Activated T-helper 17 cell treated with anti-CD3 and anti-CD28 coated beads, Interleukin-2, amount 50 U/mL, for 72 hours (primary cell): ENCODE measurements at regions not wholly inside any gene's neighbourhood (a gene's known extent, or its start where the extent isn't known, plus 50 kb on each side); places are given as distances from the start of the nearest gene placed in this dataset.

Experiments used
- ATAC-seq: fragments of 150-1000 bp; cut with Tn5 transposase; replicated peaks from 2 replicates; pipeline ENCODE4 v1.10.0; 2021; ENCODE audit warnings: mild to moderate bottlenecking, moderate library complexity
- H3K27ac Mint-ChIP-seq: one replicate; pipeline ENCODE4 v1.8.0; 2022; ENCODE audit warnings: mixed read lengths
- H3K27me3 Mint-ChIP-seq: one replicate; pipeline ENCODE4 v1.8.0; 2022; ENCODE audit warnings: mixed read lengths
- H3K36me3 Mint-ChIP-seq: one replicate; pipeline ENCODE4 v1.8.0; 2022; ENCODE audit warnings: low read depth, mild to moderate bottlenecking, mixed read lengths
- H3K4me1 Mint-ChIP-seq: one replicate; pipeline ENCODE4 v1.8.0; 2022; ENCODE audit warnings: mixed read lengths
- H3K4me3 Mint-ChIP-seq: one replicate; pipeline ENCODE4 v1.8.0; 2022; ENCODE audit warnings: mild to moderate bottlenecking, mixed read lengths
- H3K9me3 Mint-ChIP-seq: one replicate; pipeline ENCODE4 v1.8.0; 2022; ENCODE audit warnings: mixed read lengths

- Mint-ChIP-seq H3K27me3 (no peaks in the 10 kb centered on the region), H3K9me3 (peaks cover 4% of the 10 kb centered on the region), H3K4me3 (no peak overlapping the region), H3K36me3 (no peaks in the 10 kb centered on the region), H3K27ac (no peak overlapping the region), H3K4me1 (no peaks in the 10 kb centered on the region)
- no peak for ATAC-seq
Observed at GRCh38 chr4:188266386-188266785, 127.1 kb downstream of the TRIML1 start.

GRCh38 chr4:188268131-188268908 is 129.1 kb downstream of the TRIML1 start:
- Mint-ChIP-seq H3K36me3 (no peaks in the 10 kb centered on the region), H3K4me1 (no peaks in the 10 kb centered on the region), H3K4me3 (no peak overlapping the region), H3K27me3 (no peaks in the 10 kb centered on the region), H3K27ac (no peak overlapping the region), H3K9me3 (peaks cover 4% of the 10 kb centered on the region)
- ATAC-seq, result no peak

- no peaks in the 10 kb centered on the region for H3K4me1 Mint-ChIP-seq
- H3K27ac Mint-ChIP-seq, result no peak overlapping the region
- H3K36me3 Mint-ChIP-seq, result no peaks in the 10 kb centered on the region
- ATAC-seq, result no peak
- no peak overlapping the region for H3K4me3 Mint-ChIP-seq
- no peaks in the 10 kb centered on the region for H3K27me3 Mint-ChIP-seq
- H3K9me3 Mint-ChIP-seq, result peaks cover 4% of the 10 kb centered on the region
Observed at GRCh38 chr4:188270273-188271069, 131.2 kb downstream of the TRIML1 start.

- Mint-ChIP-seq H3K27ac (no peak overlapping the region), H3K9me3 (no peaks in the 10 kb centered on the region), H3K4me3 (no peak overlapping the region), H3K4me1 (no peaks in the 10 kb centered on the region), H3K27me3 (no peaks in the 10 kb centered on the region), H3K36me3 (no peaks in the 10 kb centered on the region)
- ATAC-seq, result no peak
Observed at GRCh38 chr4:188275686-188276085, 136.4 kb downstream of the TRIML1 start.

- H3K27ac Mint-ChIP-seq, result no peak overlapping the region
- no peaks in the 10 kb centered on the region for H3K4me1 Mint-ChIP-seq
- H3K36me3 Mint-ChIP-seq, result no peaks in the 10 kb centered on the region
- H3K27me3 Mint-ChIP-seq, result no peaks in the 10 kb centered on the region
- no peak overlapping the region for H3K4me3 Mint-ChIP-seq
- ATAC-seq, result no peak
- no peaks in the 10 kb centered on the region for H3K9me3 Mint-ChIP-seq
Observed at GRCh38 chr4:188279184-188279583, 139.9 kb downstream of the TRIML1 start.

GRCh38 chr4:188282471-188283232 is 143.4 kb downstream of the TRIML1 start:
- Mint-ChIP-seq H3K27me3 (no peaks in the 10 kb centered on the region), H3K27ac (no peak overlapping the region), H3K4me1 (no peaks in the 10 kb centered on the region), H3K4me3 (no peak overlapping the region), H3K36me3 (no peaks in the 10 kb centered on the region), H3K9me3 (no peaks in the 10 kb centered on the region)
- ATAC-seq, result no peak

GRCh38 chr4:188287169-188287894 is 148.1 kb downstream of the TRIML1 start:
- no peak overlapping the region for H3K4me3 Mint-ChIP-seq
- no peak for ATAC-seq
- H3K36me3 Mint-ChIP-seq, result no peaks in the 10 kb centered on the region
- H3K4me1 Mint-ChIP-seq, result no peaks in the 10 kb centered on the region
- H3K27ac Mint-ChIP-seq, result no peak overlapping the region
- no peaks in the 10 kb centered on the region for H3K27me3 Mint-ChIP-seq
- H3K9me3 Mint-ChIP-seq, result no peaks in the 10 kb centered on the region

GRCh38 chr4:188289531-188290125 is 150.4 kb downstream of the TRIML1 start:
- Mint-ChIP-seq H3K36me3 (no peaks in the 10 kb centered on the region), H3K4me1 (no peaks in the 10 kb centered on the region), H3K27me3 (no peaks in the 10 kb centered on the region), H3K27ac (no peak overlapping the region), H3K9me3 (no peaks in the 10 kb centered on the region), H3K4me3 (no peak overlapping the region)
- ATAC-seq, result no peak

GRCh38 chr4:188295899-188296298 is 156.7 kb downstream of the TRIML1 start:
- no peaks in the 10 kb centered on the region for H3K27me3 Mint-ChIP-seq
- H3K4me1 Mint-ChIP-seq, result no peaks in the 10 kb centered on the region
- H3K9me3 Mint-ChIP-seq, result peaks cover 14% of the 10 kb centered on the region
- no peaks in the 10 kb centered on the region for H3K36me3 Mint-ChIP-seq
- no peak for ATAC-seq
- no peak overlapping the region for H3K4me3 Mint-ChIP-seq
- no peak overlapping the region for H3K27ac Mint-ChIP-seq

GRCh38 chr4:188296331-188296730 is 157.1 kb downstream of the TRIML1 start:
- H3K9me3 Mint-ChIP-seq, result peaks cover 14% of the 10 kb centered on the region
- no peak overlapping the region for H3K27ac Mint-ChIP-seq
- H3K36me3 Mint-ChIP-seq, result no peaks in the 10 kb centered on the region
- no peaks in the 10 kb centered on the region for H3K27me3 Mint-ChIP-seq
- no peaks in the 10 kb centered on the region for H3K4me1 Mint-ChIP-seq
- no peak for ATAC-seq
- no peak overlapping the region for H3K4me3 Mint-ChIP-seq

GRCh38 chr4:188297873-188298272 is 158.6 kb downstream of the TRIML1 start:
- Mint-ChIP-seq H3K27me3 (no peaks in the 10 kb centered on the region), H3K27ac (no peak overlapping the region), H3K4me3 (no peak overlapping the region)

GRCh38 chr4:188299161-188299560 is 159.9 kb downstream of the TRIML1 start:
- H3K4me3 Mint-ChIP-seq, result no peak overlapping the region
- H3K27ac Mint-ChIP-seq, result no peak overlapping the region
- H3K9me3 Mint-ChIP-seq, result peaks cover 18% of the 10 kb centered on the region
- no peaks in the 10 kb centered on the region for H3K36me3 Mint-ChIP-seq
- no peak for ATAC-seq
- no peaks in the 10 kb centered on the region for H3K4me1 Mint-ChIP-seq
- no peaks in the 10 kb centered on the region for H3K27me3 Mint-ChIP-seq

More at GRCh38 chr4:188297873-188298272, 158.6 kb downstream of the TRIML1 start:
- Mint-ChIP-seq H3K36me3 (no peaks in the 10 kb centered on the region), H3K9me3 (peaks cover 18% of the 10 kb centered on the region), H3K4me1 (no peaks in the 10 kb centered on the region)
- ATAC-seq, result no peak

- no peak overlapping the region for H3K27ac Mint-ChIP-seq
Observed at GRCh38 chr4:188300385-188300784, 161.1 kb downstream of the TRIML1 start.

GRCh38 chr4:188305690-188306089 is 166.4 kb downstream of the TRIML1 start:
- H3K9me3 Mint-ChIP-seq, result peaks cover 10% of the 10 kb centered on the region
- H3K4me1 Mint-ChIP-seq, result no peaks in the 10 kb centered on the region
- no peaks in the 10 kb centered on the region for H3K27me3 Mint-ChIP-seq
- no peak overlapping the region for H3K27ac Mint-ChIP-seq
- H3K36me3 Mint-ChIP-seq, result no peaks in the 10 kb centered on the region
- no peak overlapping the region for H3K4me3 Mint-ChIP-seq
- no peak for ATAC-seq

More at GRCh38 chr4:188300385-188300784, 161.1 kb downstream of the TRIML1 start:
- no peak overlapping the region for H3K4me3 Mint-ChIP-seq
- H3K27me3 Mint-ChIP-seq, result no peaks in the 10 kb centered on the region
- H3K36me3 Mint-ChIP-seq, result no peaks in the 10 kb centered on the region
- no peak for ATAC-seq
- peaks cover 18% of the 10 kb centered on the region for H3K9me3 Mint-ChIP-seq
- H3K4me1 Mint-ChIP-seq, result no peaks in the 10 kb centered on the region
